HEK293T (cell line): ENCODE measurements at regions not wholly inside any gene's neighbourhood (a gene's known extent, or its start where the extent isn't known, plus 50 kb on each side); places are given as distances from the start of the nearest gene placed in this dataset.

Source experiments
- ARNT ChIP-seq: fragments of 450-650 bp; IDR thresholded peaks from 2 replicates; pipeline ENCODE4 v1.6.1; 2017; ENCODE audit warnings: mild to moderate bottlenecking
- BHLHE40 ChIP-seq: fragments of 450-650 bp; IDR thresholded peaks from 2 replicates; pipeline ENCODE4 v1.6.1; 2016; ENCODE audit warnings: mild to moderate bottlenecking, moderate library complexity, borderline replicate concordance
- CTBP1 ChIP-seq: fragments of 450-650 bp; IDR thresholded peaks from 2 replicates; pipeline ENCODE4 v1.6.1; 2016; ENCODE audit warnings: borderline replicate concordance
- FOXA1 ChIP-seq: fragments of 450-650 bp; IDR thresholded peaks from 2 replicates; pipeline ENCODE4 v1.6.1; 2016; ENCODE audit warnings: mild to moderate bottlenecking
- FOXM1 ChIP-seq: fragments of 450-650 bp; IDR thresholded peaks from 2 replicates; pipeline ENCODE4 v1.6.1; 2017; ENCODE audit warnings: mild to moderate bottlenecking, borderline replicate concordance
- L3MBTL2 ChIP-seq: fragments of 450-650 bp; conservative IDR thresholded peaks from 2 replicates; pipeline ENCODE4 v1.6.1; 2016; ENCODE audit warnings: mild to moderate bottlenecking
- LEF1 ChIP-seq: fragments of 450-650 bp; IDR thresholded peaks from 2 replicates; pipeline ENCODE4 v1.6.1; 2017; ENCODE audit warnings: mild to moderate bottlenecking, borderline replicate concordance
- PKNOX1 ChIP-seq: fragments of 450-650 bp; IDR thresholded peaks from 2 replicates; pipeline ENCODE4 v1.6.1; 2016
- SP1 ChIP-seq: fragments of 450-650 bp; IDR thresholded peaks from 2 replicates; pipeline ENCODE4 v1.6.1; 2017
- SUZ12 ChIP-seq: fragments of 450-650 bp; IDR thresholded peaks from 2 replicates; pipeline ENCODE4 v1.6.1; 2016; ENCODE audit warnings: mild to moderate bottlenecking
- ZNF384 ChIP-seq: fragments of 450-650 bp; IDR thresholded peaks from 2 replicates; pipeline ENCODE4 v1.6.1; 2016

GRCh38 chr2:225766431-225766830 lies 366.9 kb downstream of the NYAP2 start:
- no peak for TF ChIP-seq PKNOX1
- no peak for TF ChIP-seq FOXM1
- no peak for TF ChIP-seq L3MBTL2
- TF ChIP-seq BHLHE40, result no peak
- no peak for TF ChIP-seq FOXA1
- no peak for TF ChIP-seq ZNF384
- TF ChIP-seq SUZ12, result no peak
- TF ChIP-seq SP1, result no peak
- TF ChIP-seq ARNT, result no peak
- no peak for TF ChIP-seq CTBP1
- no peak for TF ChIP-seq LEF1
